Epidermal melanocyte (primary cell): ENCODE measurements at regions not wholly inside any gene's neighbourhood (a gene's known extent, or its start where the extent isn't known, plus 50 kb on each side); places are given as distances from the start of the nearest gene placed in this dataset.

Experiments used
- DNase-seq: peaks from one replicate; pipeline ENCODE4 v3.0.0; 2011; ENCODE audit warnings: low spot score; ENCODE audit not compliant: insufficient read length

- DNase-seq: no peak
These were observed 1080.2 kb upstream of the AUTS2 start for GRCh38 chr7:68518060-68518459.

- DNase-seq: no peak
These were observed 1074.1 kb upstream of the AUTS2 start for GRCh38 chr7:68524126-68524525.

DNA sequence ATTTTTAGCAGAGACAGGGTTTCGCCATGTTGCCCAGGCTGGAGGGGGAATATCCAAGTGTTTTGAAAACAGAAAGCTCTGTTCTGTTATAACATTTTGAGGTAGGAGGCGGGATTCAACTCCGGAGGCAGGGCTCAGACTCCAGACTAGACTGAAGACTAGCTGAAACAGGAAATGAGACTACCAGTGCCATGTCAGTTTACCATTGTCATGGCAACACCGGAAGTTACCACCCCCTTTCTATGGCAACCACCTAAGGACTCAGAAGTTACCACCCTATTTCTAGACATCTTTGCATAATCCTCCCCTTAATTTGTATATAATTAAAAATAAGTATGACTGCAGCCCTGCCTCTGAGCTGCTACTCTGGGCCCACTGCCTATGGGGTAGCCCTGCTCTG lies 1069.1 kb upstream of the AUTS2 start:
- no peak for DNase-seq

DNA sequence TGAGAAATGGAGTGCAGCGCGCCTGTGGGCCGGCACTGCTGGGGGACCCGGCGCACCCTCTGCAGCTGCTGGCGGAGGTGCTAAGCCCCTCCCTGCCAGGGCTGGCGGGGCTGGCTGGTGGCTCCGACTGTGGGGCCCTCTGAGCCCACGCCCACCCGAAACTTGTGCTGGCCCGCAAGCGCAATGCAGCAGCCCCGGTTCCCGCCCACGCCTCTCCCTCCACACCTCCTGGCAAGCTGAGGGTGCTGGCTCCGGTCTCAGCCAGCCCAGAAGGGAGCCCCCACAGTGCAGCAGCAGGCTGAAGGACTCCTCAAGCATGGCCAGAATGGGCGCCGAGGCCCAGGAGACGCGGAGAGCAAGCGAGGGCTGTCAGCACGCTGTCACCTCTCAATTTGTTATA lies 1063.0 kb upstream of the AUTS2 start:
- DNase-seq: no peak

DNA sequence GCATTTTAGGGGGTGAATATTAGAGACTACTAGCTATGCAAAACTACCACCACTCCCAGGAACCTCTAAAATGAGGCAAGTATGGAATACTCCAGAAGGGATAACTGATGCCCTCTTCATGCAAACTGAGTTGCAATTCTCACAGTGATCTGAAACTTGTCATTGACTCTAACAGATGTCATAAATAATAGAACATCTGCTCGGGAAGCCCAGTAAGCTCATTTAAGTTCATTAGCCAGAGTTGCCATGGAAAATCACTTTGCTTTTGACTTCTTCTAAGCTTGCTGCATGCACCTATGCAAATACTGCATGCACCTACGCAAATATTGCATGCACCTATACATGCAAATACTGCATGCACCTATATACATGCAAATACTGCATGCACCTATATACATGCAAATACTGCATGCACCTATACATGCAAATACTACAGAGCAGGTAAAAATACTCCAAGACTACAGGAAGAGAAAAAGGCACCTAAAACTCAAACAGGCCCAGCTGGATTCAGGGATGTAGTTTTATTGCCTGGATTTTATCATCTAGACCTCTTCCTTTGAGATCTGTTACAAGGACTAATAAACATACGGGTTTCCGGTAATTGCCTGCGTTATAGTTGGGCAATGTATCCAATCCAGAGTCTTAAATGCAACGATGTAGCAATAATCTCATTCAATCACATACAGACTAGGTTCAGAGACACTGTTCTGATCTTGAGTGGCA lies 1061.1 kb upstream of the AUTS2 start:
- no peak for DNase-seq

DNA sequence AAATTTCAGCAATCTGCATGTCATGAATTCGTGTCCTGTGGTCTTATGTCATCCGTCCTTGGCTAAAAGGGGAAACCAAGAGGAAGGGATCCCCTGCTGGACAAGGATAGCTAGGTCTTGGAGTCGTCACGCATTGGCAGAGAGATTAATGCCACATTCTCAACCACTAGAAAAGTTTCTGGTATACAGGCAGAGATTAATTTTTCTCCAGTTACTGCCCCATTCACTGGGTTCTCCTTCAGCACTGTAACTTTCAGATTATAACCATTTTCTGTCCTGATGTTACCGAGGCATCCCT lies 1060.6 kb upstream of the AUTS2 start:
- DNase-seq: no peak

DNA sequence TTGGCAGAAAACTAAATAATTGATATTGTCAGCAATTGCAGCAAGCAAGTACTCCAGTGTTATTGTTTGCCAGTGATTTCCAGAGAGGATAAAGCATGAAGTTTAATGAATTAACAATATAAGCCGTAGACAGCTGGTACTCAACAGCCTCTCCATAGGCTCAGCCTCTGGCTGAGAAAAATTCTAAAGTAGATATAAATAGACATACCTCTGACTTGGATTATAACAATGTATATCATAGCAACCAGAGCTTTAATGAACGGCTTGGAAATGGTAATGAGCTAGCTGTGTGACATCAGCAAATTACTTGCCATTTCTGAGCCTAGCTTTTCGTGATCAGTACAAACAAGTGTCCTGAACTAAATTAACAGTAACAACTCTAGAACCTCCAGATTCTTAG lies 1055.4 kb upstream of the AUTS2 start:
- DNase-seq: no peak

GRCh38 chr7:68544851-68545250 lies 1053.4 kb upstream of the AUTS2 start:
- no peak for DNase-seq

DNA sequence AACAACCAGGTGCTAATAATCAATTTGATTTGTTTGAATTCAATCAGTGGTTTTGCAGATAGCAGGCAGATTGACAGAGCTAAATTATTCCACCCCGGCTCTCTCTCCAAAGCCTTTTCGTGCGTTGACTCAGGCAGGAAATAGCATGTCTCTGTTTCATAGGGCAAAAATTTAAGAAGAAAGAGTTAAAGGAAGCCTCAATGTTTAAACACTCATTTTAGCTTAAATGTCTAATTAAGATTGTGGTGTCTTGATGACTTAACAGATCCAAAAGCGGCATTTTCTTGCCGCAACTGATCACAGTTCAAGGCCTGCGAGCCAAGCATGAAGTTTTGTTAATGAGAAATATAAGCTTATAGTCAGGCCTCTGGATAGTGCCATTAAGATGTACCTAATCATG lies 1051.1 kb upstream of the AUTS2 start:
- DNase-seq: no peak

GRCh38 chr7:68547799-68548198 lies 1050.5 kb upstream of the AUTS2 start:
- no peak for DNase-seq

- no peak for DNase-seq
These were observed 1048.2 kb upstream of the AUTS2 start for GRCh38 chr7:68550027-68550426.

GRCh38 chr7:68550635-68551034 lies 1047.6 kb upstream of the AUTS2 start:
- DNase-seq: no peak

DNA sequence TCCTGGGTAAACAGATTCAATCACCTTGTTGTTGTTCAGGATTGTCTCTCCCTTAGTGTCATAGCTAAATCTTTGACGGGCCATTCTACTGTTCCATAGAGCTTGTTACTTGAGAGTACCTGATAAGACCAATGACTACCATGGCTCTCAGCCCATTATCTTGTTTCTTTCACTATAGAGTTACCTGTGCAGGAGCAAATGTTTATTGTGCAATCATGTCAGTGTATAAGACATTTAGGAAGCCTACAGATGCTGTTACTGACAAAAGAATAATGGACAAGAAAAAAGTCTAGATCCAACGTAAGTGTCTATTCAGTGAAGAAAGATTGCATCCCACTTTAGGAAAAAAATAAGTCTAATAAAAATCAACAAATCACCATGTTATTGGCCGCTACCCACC lies 1041.7 kb upstream of the AUTS2 start:
- DNase-seq: no peak

DNA sequence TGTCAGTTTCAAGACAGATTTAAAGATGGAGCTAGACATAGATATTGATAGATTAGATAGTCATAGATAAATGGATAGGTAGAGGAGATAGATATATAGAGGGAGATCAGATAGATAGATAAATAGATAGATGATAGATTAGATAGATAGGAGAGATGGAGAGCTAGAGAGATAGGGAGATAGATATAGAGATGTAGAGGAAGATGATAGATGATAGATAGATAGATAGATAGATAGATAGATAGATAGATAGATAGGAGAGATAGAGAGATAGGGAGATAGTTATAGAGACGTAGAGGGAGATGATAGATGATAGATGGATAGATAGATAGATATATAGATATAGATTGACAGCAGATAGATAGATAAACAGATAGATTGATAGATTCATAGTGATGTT lies 1038.8 kb upstream of the AUTS2 start:
- no peak for DNase-seq

DNA sequence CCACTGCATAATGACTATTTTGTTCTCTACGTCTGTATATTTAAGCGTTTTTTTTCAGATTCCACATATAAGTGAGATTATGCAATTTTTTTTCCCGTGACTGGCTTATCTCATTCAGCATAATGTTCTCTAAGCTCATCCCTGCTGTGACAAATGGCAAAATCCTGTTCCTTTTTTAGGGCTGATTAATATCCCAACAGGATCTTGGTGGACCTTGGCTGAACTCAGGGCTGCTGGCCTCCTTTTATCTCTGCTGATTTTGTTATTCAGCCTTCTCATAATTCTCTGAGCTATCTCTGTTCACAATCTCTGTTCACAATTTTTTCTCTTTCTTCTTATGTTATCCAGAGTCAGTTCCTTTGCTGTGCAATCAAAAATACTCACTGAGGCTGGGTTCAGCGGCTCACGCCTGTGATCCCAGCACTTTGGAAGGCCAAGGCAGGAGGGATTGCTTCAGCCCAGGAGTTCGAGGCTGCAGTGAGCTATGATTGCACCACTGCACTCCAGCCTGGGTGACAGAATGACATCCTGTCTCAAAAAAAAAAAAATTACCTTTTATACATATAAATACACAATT lies 1035.9 kb upstream of the AUTS2 start:
- DNase-seq: no peak

- DNase-seq: no peak
These were observed 1033.8 kb upstream of the AUTS2 start for GRCh38 chr7:68564306-68565135.

- DNase-seq: no peak
These were observed 1027.0 kb upstream of the AUTS2 start for GRCh38 chr7:68571286-68571685.

- DNase-seq: no peak
These were observed 1024.8 kb upstream of the AUTS2 start for GRCh38 chr7:68573271-68574005.

DNA sequence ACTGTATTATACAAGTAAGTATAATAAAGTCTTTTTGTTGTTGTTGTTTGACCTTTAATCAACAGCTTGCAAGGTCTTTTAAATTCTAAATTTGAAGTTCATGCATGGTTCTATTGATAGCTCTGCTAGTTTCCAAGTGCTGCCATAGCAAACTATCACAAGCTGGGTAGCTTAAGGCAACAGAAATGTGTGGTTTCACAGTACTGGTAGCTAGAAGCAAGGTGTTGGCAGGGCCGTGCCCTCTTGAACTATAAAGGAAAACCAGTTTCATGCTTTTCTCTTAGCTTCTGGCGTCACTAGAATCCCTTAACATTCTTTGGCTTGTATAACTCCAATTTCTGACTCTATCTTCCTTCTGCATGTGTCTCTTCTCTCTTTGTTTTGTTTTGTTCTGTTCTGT lies 1021.9 kb upstream of the AUTS2 start:
- DNase-seq: no peak

DNA sequence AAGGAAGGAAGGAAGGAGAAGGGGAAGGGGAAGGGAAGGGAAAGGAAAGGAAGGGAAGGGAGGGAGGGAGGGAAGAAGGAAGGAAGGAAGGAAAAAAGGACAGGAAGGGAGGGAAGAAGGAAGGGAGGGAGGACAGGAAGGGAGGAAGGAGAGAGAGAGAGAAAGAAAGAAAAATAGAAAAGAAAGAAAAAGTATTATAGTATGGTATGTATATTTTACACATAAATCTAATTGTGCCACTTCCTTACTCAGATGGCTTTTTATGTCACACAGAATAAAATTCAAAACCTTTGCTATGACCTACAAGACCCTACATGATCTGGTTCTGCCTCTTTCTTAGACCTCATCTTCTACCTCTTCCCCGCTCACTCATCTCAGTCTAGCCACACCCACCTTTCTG lies 1016.9 kb upstream of the AUTS2 start:
- no peak for DNase-seq

DNA sequence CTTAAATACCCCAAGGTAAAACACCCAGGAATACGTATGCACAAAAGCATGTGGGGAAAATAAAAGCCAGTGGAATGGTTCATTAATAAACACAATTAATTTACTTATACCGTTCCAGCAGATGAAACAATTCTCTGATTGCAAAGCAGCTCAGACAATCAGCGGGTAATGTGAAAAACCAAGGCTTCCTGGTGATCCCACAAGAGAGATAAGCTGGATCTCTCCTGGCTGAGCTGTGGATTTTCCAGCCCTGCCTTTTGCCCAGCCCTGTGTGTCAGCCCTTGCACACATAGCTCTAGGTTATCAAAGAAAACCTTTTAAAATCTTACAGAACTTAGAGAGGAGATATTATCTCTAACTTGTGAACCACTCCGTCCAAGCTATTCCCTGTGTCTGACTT lies 1010.7 kb upstream of the AUTS2 start:
- no peak for DNase-seq

DNA sequence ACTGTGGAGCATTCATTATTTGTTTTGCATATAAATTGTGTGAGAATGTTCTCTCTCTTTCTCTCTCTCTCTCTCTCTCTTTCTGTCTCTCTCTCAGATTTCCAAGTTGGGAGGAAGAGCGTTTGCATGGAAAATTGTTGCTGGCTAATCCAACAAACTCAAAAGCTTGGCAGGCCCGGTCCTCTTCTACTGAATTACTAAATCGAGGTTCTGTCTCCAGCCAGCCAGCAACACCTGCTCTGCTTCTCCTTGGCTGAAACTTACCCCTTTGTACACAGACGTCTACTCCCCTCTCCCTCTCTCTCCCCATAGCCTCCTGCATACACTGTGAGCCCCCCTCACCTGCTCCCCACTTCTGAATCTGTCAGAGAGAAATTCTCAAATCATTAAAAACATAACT lies 996.4 kb upstream of the AUTS2 start:
- no peak for DNase-seq
